ENCODE measurements at regions not wholly inside any gene's neighbourhood (a gene's known extent, or its start where the extent isn't known, plus 50 kb on each side); places are given as distances from the start of the nearest gene placed in this dataset.

DNA sequence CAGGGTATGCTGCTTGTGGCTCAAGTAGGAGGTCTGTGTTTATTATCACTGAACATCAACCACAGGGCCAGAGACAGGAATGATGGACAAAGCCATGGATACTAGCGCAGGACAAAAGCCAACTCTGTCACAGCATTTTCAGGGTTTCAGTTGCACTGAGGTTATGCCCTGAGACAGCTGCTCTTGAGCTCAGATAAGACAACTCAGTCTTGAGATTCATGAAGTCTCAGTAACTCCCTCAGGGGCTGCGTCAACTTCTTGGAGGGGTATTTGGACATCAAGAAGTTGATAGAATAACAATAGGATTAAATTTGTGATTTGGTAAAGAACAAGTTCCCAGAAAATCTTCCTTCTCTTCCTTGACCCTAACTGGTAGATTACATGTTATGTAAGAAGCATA, 287.0 kb upstream of the SLC14A2 start:
- no peak for DNase-seq (ENCODE audit: low read depth, low spot score)
- TF ChIP-seq, protein P1, sequence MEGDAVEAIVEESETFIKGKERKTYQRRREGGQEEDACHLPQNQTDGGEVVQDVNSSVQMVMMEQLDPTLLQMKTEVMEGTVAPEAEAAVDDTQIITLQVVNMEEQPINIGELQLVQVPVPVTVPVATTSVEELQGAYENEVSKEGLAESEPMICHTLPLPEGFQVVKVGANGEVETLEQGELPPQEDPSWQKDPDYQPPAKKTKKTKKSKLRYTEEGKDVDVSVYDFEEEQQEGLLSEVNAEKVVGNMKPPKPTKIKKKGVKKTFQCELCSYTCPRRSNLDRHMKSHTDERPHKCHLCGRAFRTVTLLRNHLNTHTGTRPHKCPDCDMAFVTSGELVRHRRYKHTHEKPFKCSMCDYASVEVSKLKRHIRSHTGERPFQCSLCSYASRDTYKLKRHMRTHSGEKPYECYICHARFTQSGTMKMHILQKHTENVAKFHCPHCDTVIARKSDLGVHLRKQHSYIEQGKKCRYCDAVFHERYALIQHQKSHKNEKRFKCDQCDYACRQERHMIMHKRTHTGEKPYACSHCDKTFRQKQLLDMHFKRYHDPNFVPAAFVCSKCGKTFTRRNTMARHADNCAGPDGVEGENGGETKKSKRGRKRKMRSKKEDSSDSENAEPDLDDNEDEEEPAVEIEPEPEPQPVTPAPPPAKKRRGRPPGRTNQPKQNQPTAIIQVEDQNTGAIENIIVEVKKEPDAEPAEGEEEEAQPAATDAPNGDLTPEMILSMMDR (IDR thresholded peaks at IDR 0.05; ENCODE audit: insufficient read depth, low read length, missing control alignments) = no peak
- H3K4me3 ChIP-seq (ENCODE audit: low read depth, low read length) = no peak overlapping the region
- POLR2A ChIA-PET = interaction anchor here (0.7 kb wide), 1 partner anchor 50 kb away, joined by 4 read pairs; no protein-coding TSS in a partner anchor
- CTCF ChIA-PET = interaction anchor here (0.6 kb wide), 1 partner anchor 13 kb away, joined by 3 read pairs; no protein-coding TSS in a partner anchor

DNA sequence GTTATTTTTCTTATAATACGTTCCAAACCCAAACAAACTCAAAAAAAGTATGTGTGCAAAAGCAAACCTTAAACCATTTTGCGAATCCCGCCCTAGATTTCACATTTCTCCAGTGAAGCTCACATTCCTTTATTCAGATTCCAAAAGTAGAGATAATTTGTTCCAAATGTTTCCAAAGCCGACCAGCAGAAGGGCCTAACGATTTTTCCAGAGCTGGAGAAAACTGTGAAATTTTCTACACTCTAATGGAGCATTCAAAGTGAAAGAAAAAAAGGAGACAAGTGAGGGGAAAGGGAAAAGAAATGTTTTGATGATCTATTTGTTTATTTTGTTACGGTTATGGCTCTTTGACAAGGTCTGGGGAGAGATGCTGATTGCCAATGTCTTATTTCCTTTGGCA, 286.5 kb upstream of the SLC14A2 start:
- CTCF ChIA-PET = interaction anchor here (0.6 kb wide), 1 partner anchor 13 kb away, joined by 3 read pairs; no protein-coding TSS in a partner anchor
- DNase-seq (ENCODE audit: low read depth, low spot score) = no peak
- no peak overlapping the region for H3K4me3 ChIP-seq (ENCODE audit: low read depth, low read length)
- TF ChIP-seq, protein P1 (IDR thresholded peaks at IDR 0.05; ENCODE audit: insufficient read depth, low read length, missing control alignments) = no peak
- POLR2A ChIA-PET = interaction anchor here (0.7 kb wide), 1 partner anchor 49 kb away, joined by 4 read pairs; no protein-coding TSS in a partner anchor

DNA sequence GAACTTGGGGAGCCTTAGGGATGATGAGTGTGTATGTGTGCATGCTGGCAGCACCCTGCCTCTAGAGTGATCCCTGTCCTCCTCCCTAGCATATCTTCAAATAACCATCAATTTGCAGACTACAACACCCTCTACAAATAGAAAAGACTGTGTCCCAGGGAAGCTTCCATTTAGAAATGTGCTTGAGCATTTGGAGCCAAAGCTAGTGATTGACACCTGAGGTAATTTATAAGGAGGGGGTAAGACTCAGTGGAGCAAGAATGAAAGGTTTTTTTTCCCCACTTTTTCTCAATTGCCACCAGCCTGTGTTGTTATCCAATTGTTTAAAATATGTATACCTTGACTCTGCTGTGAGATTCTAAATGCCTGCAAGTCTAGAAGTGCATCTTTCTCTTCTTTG, 286.0 kb upstream of the SLC14A2 start:
- ChIA-PET CTCF (no interaction called here), POLR2A (no interaction called here)
- TF ChIP-seq, protein P1 (IDR thresholded peaks at IDR 0.05; ENCODE audit: insufficient read depth, low read length, missing control alignments) = no peak
- DNase-seq (ENCODE audit: low read depth, low spot score) = no peak
- H3K4me3 ChIP-seq (ENCODE audit: low read depth, low read length) = no peak overlapping the region

- TF ChIP-seq, protein P1 (IDR thresholded peaks at IDR 0.05; ENCODE audit: insufficient read depth, low read length, missing control alignments) = no peak
- ChIA-PET POLR2A (no interaction called here), CTCF (no interaction called here)
- no peak for DNase-seq (ENCODE audit: low read depth, low spot score)
- no peak overlapping the region for H3K4me3 ChIP-seq (ENCODE audit: low read depth, low read length)
These were observed 285.1 kb upstream of the SLC14A2 start for GRCh38 chr18:45330170-45330594.

- H3K4me3 ChIP-seq (ENCODE audit: low read depth, low read length) = no peak overlapping the region
- TF ChIP-seq, protein P1 (IDR thresholded peaks at IDR 0.05; ENCODE audit: insufficient read depth, low read length, missing control alignments) = no peak
- DNase-seq (ENCODE audit: low read depth, low spot score) = no peak
- ChIA-PET POLR2A (no interaction called here), CTCF (no interaction called here)
These were observed 282.4 kb upstream of the SLC14A2 start for GRCh38 chr18:45332871-45333270.

GRCh38 chr18:45334191-45334590, 281.1 kb upstream of the SLC14A2 start:
- ChIA-PET POLR2A (no interaction called here), CTCF (no interaction called here)
- no peak overlapping the region for H3K4me3 ChIP-seq (ENCODE audit: low read depth, low read length)
- DNase-seq (ENCODE audit: low read depth, low spot score) = no peak
- TF ChIP-seq, protein P1 (IDR thresholded peaks at IDR 0.05; ENCODE audit: insufficient read depth, low read length, missing control alignments) = no peak

All from AG04449 (cell line).